GM23248 (cell line): ENCODE measurements at regions not wholly inside any gene's neighbourhood (a gene's known extent, or its start where the extent isn't known, plus 50 kb on each side); places are given as distances from the start of the nearest gene placed in this dataset.
"Not testable (repeated sequence)": the region's sequence is repeated elsewhere in the genome, so short reads cannot be mapped to it uniquely, and the experiment has no call there.

Experiments used
- DNase-seq: peaks from one replicate; pipeline ENCODE4 v3.0.0-alpha.2; 2015
- H2AFZ ChIP-seq: fragments of 200-600 bp; sonication (generic); 2 replicates; pipeline ENCODE4 v1.6.1; 2016; ENCODE audit warnings: antibody characterized with exemption
- H3F3A ChIP-seq: fragments of 200-600 bp; sonication (generic); 2 replicates; pipeline ENCODE4 v1.6.1; 2016; ENCODE audit warnings: mild to moderate bottlenecking, antibody characterized with exemption, mixed run types; ENCODE audit not compliant: insufficient read depth
- H3K27ac ChIP-seq: fragments of 200-600 bp; sonication (generic); 2 replicates; pipeline ENCODE4 v1.5.1; 2016; ENCODE audit warnings: mild to moderate bottlenecking
- H3K27me3 ChIP-seq: fragments of 200-600 bp; sonication (generic); replicated peaks from 2 replicates; pipeline ENCODE4 v1.6.1; 2016; ENCODE audit warnings: mild to moderate bottlenecking; ENCODE audit not compliant: insufficient read depth
- H3K36me3 ChIP-seq: fragments of 200-600 bp; sonication (generic); 2 replicates; pipeline ENCODE4 v1.6.1; 2016; ENCODE audit warnings: low read depth, mild to moderate bottlenecking
- H3K4me1 ChIP-seq: fragments of 200-600 bp; sonication (generic); 2 replicates; pipeline ENCODE4 v1.6.1; 2016; ENCODE audit warnings: mild to moderate bottlenecking; ENCODE audit not compliant: insufficient read depth
- H3K4me2 ChIP-seq: fragments of 200-600 bp; sonication (generic); one replicate; pipeline ENCODE4 v1.6.1; 2016; ENCODE audit warnings: mild to moderate bottlenecking; ENCODE audit not compliant: unreplicated experiment
- H3K4me3 ChIP-seq: fragments of 200-600 bp; sonication (generic); 2 replicates; pipeline ENCODE4 v1.5.1; 2016; ENCODE audit warnings: mild to moderate bottlenecking
- H3K79me2 ChIP-seq: fragments of 200-600 bp; sonication (generic); 2 replicates; pipeline ENCODE4 v1.6.1; 2016; ENCODE audit warnings: mild to moderate bottlenecking; ENCODE audit not compliant: insufficient read depth
- H3K9ac ChIP-seq: fragments of 200-600 bp; sonication (generic); 2 replicates; pipeline ENCODE4 v1.6.1; 2016; ENCODE audit warnings: mild to moderate bottlenecking
- H3K9me2 ChIP-seq: fragments of 200-600 bp; sonication (generic); 2 replicates; pipeline ENCODE4 v1.6.1; 2016; ENCODE audit warnings: mixed run types, mild to moderate bottlenecking, moderate library complexity; ENCODE audit not compliant: insufficient read depth
- H3K9me3 ChIP-seq: fragments of 200-600 bp; sonication (generic); one replicate; pipeline ENCODE4 v1.6.1; 2017; ENCODE audit warnings: low read depth
- H4K20me1 ChIP-seq: fragments of 200-600 bp; sonication (generic); 2 replicates; pipeline ENCODE4 v1.6.0; 2016; ENCODE audit not compliant: insufficient read depth
- EZH2 ChIP-seq: fragments of 200-600 bp; sonication (generic); IDR thresholded peaks from 2 replicates; pipeline ENCODE4 v1.6.1; 2018; ENCODE audit warnings: antibody characterized with exemption, mild to moderate bottlenecking; ENCODE audit not compliant: insufficient read depth, poor library complexity, severe bottlenecking
- EZH2phosphoT487 ChIP-seq: fragments of 200-600 bp; sonication (generic); IDR thresholded peaks from 2 replicates; pipeline ENCODE4 v1.6.1; 2018; ENCODE audit warnings: antibody characterized with exemption, moderate library complexity, mild to moderate bottlenecking, low read depth; ENCODE audit not compliant: insufficient read depth
- WGBS, 2 experiments: methylation state at CpG; one replicate each; pipeline ENCODE4 v1.1.6; 2015 to 2017; ENCODE audit warnings: low lambda C conversion rate in 2 of 2, low coverage in 1 of 2; ENCODE audit errors: missing lambda C conversion rate in 2 of 2; 5-methylcytosine and 5-hydroxymethylcytosine counted together
- in situ Hi-C: fragments of 300-500 bp; cut with MboI; formaldehyde crosslinking; loops from 2 replicates; pipeline ENCODE4 v1.15.0; 2020

GRCh38 chr6:19578481-19578880, 258.7 kb upstream of the ID4 start:
- Histone ChIP-seq H3K9me2 (no peaks in the 10 kb centered on the region; the same call in 1 of the 2 replicates), H4K20me1 (no peaks in the 10 kb centered on the region), H3F3A (no peaks in the 10 kb centered on the region), H3K27me3 (no peaks in the 10 kb centered on the region), H3K9me3 (no peaks in the 10 kb centered on the region), H3K27ac (no peak overlapping the region), H3K79me2 (no peaks in the 10 kb centered on the region), H3K36me3 (no peaks in the 10 kb centered on the region), H2AFZ (no peak overlapping the region), H3K4me1 (no peaks in the 10 kb centered on the region; the same call in 1 of the 2 replicates), H3K4me3 (no peak overlapping the region), H3K4me2 (no peak overlapping the region), H3K9ac (no peak overlapping the region)
- in situ Hi-C loops: no loop called here
- WGBS, 2 experiments: 2 to 4% methylated on average over 4 of the region's 4 CpGs
- TF ChIP-seq EZH2 (no peak), EZH2phosphoT487 (no peak)
- peak; percentile 57 for DNase-seq

DNA sequence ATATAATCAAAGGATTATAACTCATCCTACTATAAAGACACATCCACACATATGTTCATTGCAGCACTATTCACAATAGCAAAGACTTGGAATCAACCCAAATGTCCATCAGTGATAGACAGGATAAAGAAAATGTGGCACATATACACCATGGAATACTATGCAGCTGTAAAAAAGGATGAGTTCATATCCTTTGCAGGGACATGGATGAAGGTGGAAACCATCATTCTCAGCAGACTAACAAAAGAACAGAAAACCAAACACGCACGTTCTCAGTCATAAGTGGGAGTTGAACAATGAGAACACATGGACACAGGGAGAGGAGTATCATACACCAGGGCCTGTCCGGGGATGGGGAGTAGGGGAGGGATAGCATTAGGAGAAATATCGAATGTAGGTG, 253.0 kb upstream of the ID4 start:
- H3K4me1 ChIP-seq, H2AFZ ChIP-seq, H3K27ac ChIP-seq, H3K9me2 ChIP-seq, DNase-seq, in situ Hi-C loops, H3K79me2 ChIP-seq, H3K4me2 ChIP-seq, H3K36me3 ChIP-seq, H3K4me3 ChIP-seq, H4K20me1 ChIP-seq, H3F3A ChIP-seq, H3K27me3 ChIP-seq, H3K9me3 ChIP-seq, H3K9ac ChIP-seq: not testable (repeated sequence)
- WGBS, 2 experiments: 80 to 83% methylated on average over 4 of the region's 4 CpGs

DNA sequence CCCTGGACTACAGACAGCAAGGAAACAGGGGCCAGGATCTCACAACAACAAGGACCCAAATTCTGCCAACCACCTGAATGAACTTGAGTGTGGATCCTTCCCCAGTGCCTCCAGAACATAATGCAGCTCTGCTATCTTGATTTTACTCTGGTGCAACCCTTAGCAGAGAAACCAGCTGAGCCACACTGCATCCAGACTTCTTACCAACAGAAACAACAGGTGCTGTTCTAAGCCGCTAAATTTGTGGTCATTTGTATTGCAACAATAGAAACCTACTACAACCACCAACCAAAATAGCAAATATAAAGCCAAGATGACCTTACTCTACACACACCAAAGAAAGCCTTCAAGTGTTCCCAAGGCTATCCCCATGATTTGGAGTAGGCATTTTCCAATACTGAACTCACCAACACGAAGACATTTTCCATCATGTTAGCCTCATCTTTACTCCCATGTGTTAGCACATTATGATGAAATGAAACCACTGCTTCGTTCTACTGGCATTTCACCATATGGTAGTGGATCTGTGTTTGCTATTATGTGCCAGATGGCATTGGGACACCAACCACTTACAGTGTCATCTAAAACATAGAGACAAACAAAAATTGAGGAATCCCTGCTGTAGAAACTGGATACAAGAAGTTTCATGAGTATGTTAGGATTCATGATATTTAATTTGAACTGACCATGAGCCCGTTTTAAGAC, 249.8 kb upstream of the ID4 start:
- Histone ChIP-seq H3K9ac (no peak overlapping the region), H3K79me2 (no peaks in the 10 kb centered on the region), H3F3A (no peaks in the 10 kb centered on the region), H3K9me2 (no peaks in the 10 kb centered on the region), H3K4me2 (no peak overlapping the region), H2AFZ (no peak overlapping the region), H3K27me3 (no peaks in the 10 kb centered on the region), H3K36me3 (no peaks in the 10 kb centered on the region), H3K27ac (no peak overlapping the region), H3K4me3 (no peak overlapping the region), H3K4me1 (no peaks in the 10 kb centered on the region), H4K20me1 (no peaks in the 10 kb centered on the region), H3K9me3 (no peaks in the 10 kb centered on the region)
- TF ChIP-seq EZH2 (no peak), EZH2phosphoT487 (no peak)
- in situ Hi-C loops: no loop called here
- DNase-seq: no peak
- WGBS, 2 experiments: 14 to 20% methylated on average over 4 of the region's 4 CpGs

DNA sequence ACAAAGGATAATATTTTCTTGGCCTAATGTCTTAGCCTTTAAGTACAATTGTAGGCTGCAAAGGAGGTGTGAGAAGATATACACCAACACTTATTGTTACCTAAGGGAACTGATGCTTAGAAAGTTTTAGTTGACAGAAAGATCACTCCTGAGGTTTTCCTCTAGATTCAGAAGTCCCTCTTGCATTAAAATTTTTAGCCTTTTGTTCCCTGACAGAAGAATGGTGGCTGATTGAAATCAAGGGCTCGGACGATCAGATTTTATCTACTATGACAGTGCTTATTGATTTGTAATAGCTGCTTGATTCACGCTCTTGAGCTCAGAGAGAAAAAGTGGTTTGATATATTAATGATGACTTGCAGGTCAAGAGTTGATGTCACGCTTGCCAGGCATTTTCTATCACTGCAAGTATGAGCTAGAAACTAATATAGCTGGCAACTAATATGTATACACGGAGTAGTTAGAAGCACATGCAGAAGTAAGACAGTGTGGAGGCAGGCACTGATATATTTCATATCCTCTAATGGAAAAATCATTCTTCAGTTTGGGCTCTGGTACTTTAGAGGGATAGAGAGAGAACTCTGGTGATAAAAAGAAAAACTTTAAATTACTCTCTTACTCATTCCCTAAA, 246.6 kb upstream of the ID4 start:
- no peaks in the 10 kb centered on the region for H3K36me3 ChIP-seq
- no peaks in the 10 kb centered on the region for H3K79me2 ChIP-seq
- no peak overlapping the region for H2AFZ ChIP-seq
- WGBS, 2 experiments: 70 to 72% methylated on average over 5 of the region's 5 CpGs
- no peak overlapping the region for H3K9ac ChIP-seq
- DNase-seq: no peak
- no peak overlapping the region for H3K27ac ChIP-seq
- no peaks in the 10 kb centered on the region for H3K9me3 ChIP-seq
- in situ Hi-C loops: no loop called here
- no peaks in the 10 kb centered on the region for H3K27me3 ChIP-seq
- TF ChIP-seq EZH2phosphoT487 (no peak), EZH2 (no peak)
- H3K4me1 ChIP-seq: no peaks in the 10 kb centered on the region
- no peak overlapping the region for H3K4me3 ChIP-seq
- H3F3A ChIP-seq: no peaks in the 10 kb centered on the region
- H3K9me2 ChIP-seq: no peaks in the 10 kb centered on the region
- H3K4me2 ChIP-seq: no peak overlapping the region
- no peaks in the 10 kb centered on the region for H4K20me1 ChIP-seq
